ENCODE measurements at regions not wholly inside any gene's neighbourhood (a gene's known extent, or its start where the extent isn't known, plus 50 kb on each side); places are given as distances from the start of the nearest gene placed in this dataset.

DNA sequence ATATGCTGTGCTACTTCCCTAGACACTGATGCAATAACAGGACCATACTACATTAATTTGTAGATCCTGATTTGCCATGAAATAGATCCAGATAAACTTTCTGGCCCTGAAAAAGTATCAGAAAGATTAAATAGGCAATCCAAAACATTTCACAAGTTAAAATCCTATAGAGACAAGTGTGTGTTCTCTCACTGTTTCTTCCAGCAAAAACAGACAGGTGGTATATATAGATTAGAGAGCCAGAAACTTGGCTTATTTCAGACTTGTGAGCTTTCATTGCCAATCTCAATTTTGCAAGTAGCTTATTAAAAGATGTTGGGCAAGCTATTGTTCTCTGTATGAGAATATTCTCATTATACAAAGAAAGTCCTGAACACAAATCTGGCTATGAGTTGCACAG lies 289.1 kb upstream of the MANEA start:
- Histone ChIP-seq H3K4me1 (no peaks in the 10 kb centered on the region), H3K27ac (replicated peaks in 1 of 4) (no peak overlapping the region), H3K27me3 (no peaks in the 10 kb centered on the region), H3K36me3 (no peaks in the 10 kb centered on the region), H3K9me3 (no peaks in the 10 kb centered on the region), H3K4me3 (no peak overlapping the region)
- intact Hi-C loops (cut with DNase I), result no loop called here
- DNase-seq (ENCODE audit: extremely low spot score), result no peak
- TF ChIP-seq EP300 (IDR thresholded peaks at IDR 0.05) (no peak), POLR2A (IDR thresholded peaks at IDR 0.05; ENCODE audit: low read depth) (no peak), POLR2AphosphoS5 (IDR thresholded peaks at IDR 0.05) (no peak)
- TF ChIP-seq, protein P1, sequence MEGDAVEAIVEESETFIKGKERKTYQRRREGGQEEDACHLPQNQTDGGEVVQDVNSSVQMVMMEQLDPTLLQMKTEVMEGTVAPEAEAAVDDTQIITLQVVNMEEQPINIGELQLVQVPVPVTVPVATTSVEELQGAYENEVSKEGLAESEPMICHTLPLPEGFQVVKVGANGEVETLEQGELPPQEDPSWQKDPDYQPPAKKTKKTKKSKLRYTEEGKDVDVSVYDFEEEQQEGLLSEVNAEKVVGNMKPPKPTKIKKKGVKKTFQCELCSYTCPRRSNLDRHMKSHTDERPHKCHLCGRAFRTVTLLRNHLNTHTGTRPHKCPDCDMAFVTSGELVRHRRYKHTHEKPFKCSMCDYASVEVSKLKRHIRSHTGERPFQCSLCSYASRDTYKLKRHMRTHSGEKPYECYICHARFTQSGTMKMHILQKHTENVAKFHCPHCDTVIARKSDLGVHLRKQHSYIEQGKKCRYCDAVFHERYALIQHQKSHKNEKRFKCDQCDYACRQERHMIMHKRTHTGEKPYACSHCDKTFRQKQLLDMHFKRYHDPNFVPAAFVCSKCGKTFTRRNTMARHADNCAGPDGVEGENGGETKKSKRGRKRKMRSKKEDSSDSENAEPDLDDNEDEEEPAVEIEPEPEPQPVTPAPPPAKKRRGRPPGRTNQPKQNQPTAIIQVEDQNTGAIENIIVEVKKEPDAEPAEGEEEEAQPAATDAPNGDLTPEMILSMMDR (IDR thresholded peaks at IDR 0.05), result no peak

DNA sequence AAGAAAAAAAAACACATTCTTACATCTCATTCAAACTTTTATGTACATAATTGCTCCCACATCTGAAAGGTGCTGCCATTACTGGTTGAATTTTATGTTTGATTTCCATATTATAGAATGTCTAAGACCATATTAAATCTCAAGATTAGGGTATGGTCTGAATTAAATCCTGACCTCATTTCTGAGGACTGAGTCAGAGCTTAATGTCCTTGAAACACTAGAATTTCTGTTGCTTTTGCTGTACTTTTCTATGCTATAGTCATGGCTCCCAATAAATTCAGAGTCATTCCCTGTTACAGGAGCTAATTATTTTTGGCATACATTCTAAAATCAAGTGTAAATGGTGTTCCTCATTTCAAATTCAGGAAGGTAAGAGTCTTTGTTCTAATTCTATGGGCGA lies 285.3 kb upstream of the MANEA start:
- Histone ChIP-seq H3K9me3 (no peaks in the 10 kb centered on the region), H3K36me3 (no peaks in the 10 kb centered on the region), H3K4me3 (no peak overlapping the region), H3K27me3 (no peaks in the 10 kb centered on the region), H3K27ac (replicated peaks in 1 of 4) (no peak overlapping the region), H3K4me1 (no peaks in the 10 kb centered on the region)
- DNase-seq (ENCODE audit: extremely low spot score), result no peak
- intact Hi-C loops (cut with DNase I), result no loop called here
- WGBS, result 83% methylated on average over 1 of the region's 1 CpG
- TF ChIP-seq POLR2AphosphoS5 (IDR thresholded peaks at IDR 0.05) (no peak), EP300 (IDR thresholded peaks at IDR 0.05) (no peak), POLR2A (IDR thresholded peaks at IDR 0.05; ENCODE audit: low read depth) (no peak)
- TF ChIP-seq, protein P1 (IDR thresholded peaks at IDR 0.05), result no peak

DNA sequence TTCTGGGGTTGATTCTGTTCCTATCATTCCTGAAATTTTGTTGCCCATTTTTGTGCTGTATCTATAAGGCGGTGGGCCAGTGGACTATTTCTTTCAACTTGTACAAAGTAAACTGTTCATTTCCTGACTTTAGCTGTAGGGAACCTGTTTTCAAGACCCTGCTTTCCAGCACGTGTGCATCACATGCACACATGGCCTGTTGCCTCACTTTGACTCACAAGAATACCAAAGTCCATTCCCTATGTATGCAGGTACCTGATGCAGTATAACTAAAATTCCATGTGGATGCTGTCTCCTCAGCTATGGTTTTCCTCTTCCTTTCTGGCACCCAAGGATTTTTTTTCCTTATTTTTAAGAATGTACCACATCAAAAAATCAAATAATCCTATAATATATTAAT lies 284.1 kb upstream of the MANEA start:
- WGBS, result 60% methylated on average over 2 of the region's 2 CpGs
- intact Hi-C loops (cut with DNase I), result no loop called here

DNA sequence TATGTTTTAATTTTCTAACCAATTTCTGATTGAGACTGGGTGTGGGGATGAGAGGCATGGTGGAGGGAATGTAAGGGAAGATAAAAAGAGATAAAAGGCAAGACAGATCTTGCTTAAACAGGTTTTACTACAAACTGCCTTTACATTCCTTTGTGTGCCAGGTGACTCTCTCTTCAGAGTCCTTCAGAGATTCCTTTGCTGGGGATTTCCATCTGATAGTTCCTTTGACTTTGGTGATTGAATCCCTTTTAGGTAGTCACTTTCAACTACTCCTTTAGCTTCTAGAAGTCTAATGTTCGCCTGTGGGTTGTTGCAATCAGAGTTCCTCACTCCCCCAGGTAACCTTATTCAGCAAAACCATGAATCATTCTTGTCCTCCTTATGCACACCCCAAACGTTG lies 283.3 kb upstream of the MANEA start:
- H3K36me3 ChIP-seq, result no peaks in the 10 kb centered on the region
- no peak overlapping the region for H3K27ac ChIP-seq (replicated peaks in 1 of 4)
- no peak overlapping the region for H3K4me3 ChIP-seq
- intact Hi-C loops (cut with DNase I), result no loop called here
- H3K4me1 ChIP-seq, result no peaks in the 10 kb centered on the region
- no peaks in the 10 kb centered on the region for H3K27me3 ChIP-seq
- no peaks in the 10 kb centered on the region for H3K9me3 ChIP-seq
- WGBS, result 36% methylated on average over 2 of the region's 2 CpGs
- TF ChIP-seq POLR2A (IDR thresholded peaks at IDR 0.05; ENCODE audit: low read depth) (no peak), POLR2AphosphoS5 (IDR thresholded peaks at IDR 0.05) (no peak), EP300 (IDR thresholded peaks at IDR 0.05) (no peak)
- TF ChIP-seq, protein P1 (IDR thresholded peaks at IDR 0.05), result no peak
- DNase-seq (ENCODE audit: extremely low spot score), result no peak

More for the DNA sequence above, 284.1 kb upstream of the MANEA start:
- Histone ChIP-seq H3K4me1 (no peaks in the 10 kb centered on the region), H3K27ac (replicated peaks in 1 of 4) (no peak overlapping the region), H3K4me3 (no peak overlapping the region), H3K9me3 (no peaks in the 10 kb centered on the region), H3K27me3 (no peaks in the 10 kb centered on the region), H3K36me3 (no peaks in the 10 kb centered on the region)
- TF ChIP-seq POLR2A (IDR thresholded peaks at IDR 0.05; ENCODE audit: low read depth) (no peak), POLR2AphosphoS5 (IDR thresholded peaks at IDR 0.05) (no peak), EP300 (IDR thresholded peaks at IDR 0.05) (no peak)
- TF ChIP-seq, protein P1 (IDR thresholded peaks at IDR 0.05), result no peak
- no peak for DNase-seq (ENCODE audit: extremely low spot score)

DNA sequence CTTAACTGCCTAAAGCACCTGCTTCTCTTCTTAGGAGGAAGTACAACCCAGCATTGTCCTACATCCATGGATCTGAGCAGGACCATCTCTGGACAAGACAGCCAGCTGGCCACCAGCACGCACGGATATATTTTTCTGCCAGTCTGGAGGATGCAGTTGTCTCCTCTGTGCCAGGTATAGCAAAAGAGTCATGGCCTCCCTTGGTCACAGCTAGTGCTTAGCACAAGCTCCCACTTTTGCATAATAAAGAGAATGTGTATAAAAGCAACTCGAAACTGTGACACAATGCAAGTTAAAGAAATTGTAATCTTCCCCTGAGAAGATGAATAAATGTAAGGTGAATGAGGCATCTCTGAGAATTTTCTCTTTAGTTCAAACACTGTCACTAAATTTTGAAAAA lies 267.8 kb upstream of the MANEA start:
- intact Hi-C loops (cut with DNase I), result no loop called here
- WGBS, result 82% methylated on average over 3 of the region's 3 CpGs
- H3K36me3 ChIP-seq, result no peaks in the 10 kb centered on the region
- no peak overlapping the region for H3K4me3 ChIP-seq
- no peak overlapping the region for H3K27ac ChIP-seq (replicated peaks in 1 of 4)
- no peak for TF ChIP-seq POLR2AphosphoS5 (IDR thresholded peaks at IDR 0.05)
- no peak for TF ChIP-seq EP300 (IDR thresholded peaks at IDR 0.05)
- TF ChIP-seq, protein P1 (IDR thresholded peaks at IDR 0.05), result no peak
- TF ChIP-seq POLR2A (IDR thresholded peaks at IDR 0.05; ENCODE audit: low read depth), result no peak
- no peaks in the 10 kb centered on the region for H3K9me3 ChIP-seq
- no peak for DNase-seq (ENCODE audit: extremely low spot score)
- no peaks in the 10 kb centered on the region for H3K4me1 ChIP-seq
- no peaks in the 10 kb centered on the region for H3K27me3 ChIP-seq
